ENCODE measurements at regions not wholly inside any gene's neighbourhood (a gene's known extent, or its start where the extent isn't known, plus 50 kb on each side); places are given as distances from the start of the nearest gene placed in this dataset.

GRCh38 chr4:110994781-110995180, 371.9 kb upstream of the PITX2 start:
- no peak for DNase-seq
- no peak overlapping the region for H3K4me3 ChIP-seq (ENCODE audit: low read length)
- H3K27ac ChIP-seq (ENCODE audit: low read depth, low read length), result no peak overlapping the region
- no peak overlapping the region for H3K4me3 Mint-ChIP-seq
- no peak overlapping the region for H3K27ac Mint-ChIP-seq
- H3K36me3 Mint-ChIP-seq (ENCODE audit: low read depth), result no peaks in the 10 kb centered on the region
- no peak overlapping the region for H3K9ac ChIP-seq (ENCODE audit: extremely low read depth, low read length, poor library complexity, severe bottlenecking)
- H3K9me3 Mint-ChIP-seq, result no peaks in the 10 kb centered on the region
- no peak for TF ChIP-seq CTCF (conservative IDR thresholded peaks at IDR 0.05)
- H3K27me3 ChIP-seq (ENCODE audit: control insufficient read depth, insufficient read depth, low read length, poor library complexity, severe bottlenecking), result no peaks in the 10 kb centered on the region
- H3K4me1 ChIP-seq (ENCODE audit: control insufficient read depth, insufficient read depth, low read length), result no peaks in the 10 kb centered on the region
- 84 to 86% methylated on average over 2 of the region's 2 CpGs for WGBS, 2 experiments (ENCODE audit: insufficient coverage in 1 of 2, insufficient read length in 1 of 2)
- H3K9me3 ChIP-seq (ENCODE audit: control insufficient read depth, low read length), result no peaks in the 10 kb centered on the region
- no peaks in the 10 kb centered on the region for H3K36me3 ChIP-seq (ENCODE audit: control insufficient read depth, insufficient read depth, low read length)
- H3K27me3 Mint-ChIP-seq (ENCODE audit: insufficient read depth), result no peaks in the 10 kb centered on the region
- peaks cover 6% of the 10 kb centered on the region for H3K4me1 Mint-ChIP-seq

- TF ChIP-seq CTCF (conservative IDR thresholded peaks at IDR 0.05), result no peak
- 100% methylated on average over 1 of the region's 1 CpG; no CpG with 5 or more reads in 1 of the 2 experiments for WGBS, 2 experiments (ENCODE audit: insufficient coverage in 1 of 2, insufficient read length in 1 of 2)
- Mint-ChIP-seq H3K27ac (no peak overlapping the region), H3K4me3 (no peak overlapping the region), H3K27me3 (ENCODE audit: insufficient read depth) (no peaks in the 10 kb centered on the region), H3K36me3 (ENCODE audit: low read depth) (no peaks in the 10 kb centered on the region), H3K4me1 (peaks cover 24% of the 10 kb centered on the region), H3K9me3 (no peaks in the 10 kb centered on the region)
- Histone ChIP-seq H3K27ac (ENCODE audit: low read depth, low read length) (no peak overlapping the region), H3K9ac (ENCODE audit: extremely low read depth, low read length, poor library complexity, severe bottlenecking) (no peak overlapping the region), H3K4me1 (ENCODE audit: control insufficient read depth, insufficient read depth, low read length) (peaks cover 5% of the 10 kb centered on the region), H3K36me3 (ENCODE audit: control insufficient read depth, insufficient read depth, low read length) (no peaks in the 10 kb centered on the region), H3K9me3 (ENCODE audit: control insufficient read depth, low read length) (no peaks in the 10 kb centered on the region), H3K27me3 (ENCODE audit: control insufficient read depth, insufficient read depth, low read length, poor library complexity, severe bottlenecking) (no peaks in the 10 kb centered on the region), H3K4me3 (ENCODE audit: low read length) (no peak overlapping the region)
- no peak for DNase-seq
Observed at GRCh38 chr4:110998320-110998719, 375.4 kb upstream of the PITX2 start.

- no peaks in the 10 kb centered on the region for H3K4me1 ChIP-seq (ENCODE audit: control insufficient read depth, insufficient read depth, low read length)
- H3K9me3 ChIP-seq (ENCODE audit: control insufficient read depth, low read length), result no peaks in the 10 kb centered on the region
- H3K4me3 ChIP-seq (ENCODE audit: low read length), result no peak overlapping the region
- peaks cover 2% of the 10 kb centered on the region for H3K27me3 Mint-ChIP-seq (ENCODE audit: insufficient read depth)
- H3K27ac ChIP-seq (ENCODE audit: low read depth, low read length), result no peak overlapping the region
- H3K4me3 Mint-ChIP-seq, result no peak overlapping the region
- H3K36me3 Mint-ChIP-seq (ENCODE audit: low read depth), result no peaks in the 10 kb centered on the region
- no peaks in the 10 kb centered on the region for H3K9me3 Mint-ChIP-seq
- no peak overlapping the region for H3K9ac ChIP-seq (ENCODE audit: extremely low read depth, low read length, poor library complexity, severe bottlenecking)
- WGBS, 2 experiments (ENCODE audit: insufficient coverage in 1 of 2, insufficient read length in 1 of 2), result 90% methylated on average over 2 of the region's 2 CpGs; no CpG with 5 or more reads in 1 of the 2 experiments
- DNase-seq, result peak; percentile 54
- H3K36me3 ChIP-seq (ENCODE audit: control insufficient read depth, insufficient read depth, low read length), result no peaks in the 10 kb centered on the region
- no peak overlapping the region for H3K27ac Mint-ChIP-seq
- TF ChIP-seq CTCF (conservative IDR thresholded peaks at IDR 0.05), result no peak
- no peaks in the 10 kb centered on the region for H3K27me3 ChIP-seq (ENCODE audit: control insufficient read depth, insufficient read depth, low read length, poor library complexity, severe bottlenecking)
- peaks cover 15% of the 10 kb centered on the region for H3K4me1 Mint-ChIP-seq
Observed at GRCh38 chr4:111011458-111011857, 388.6 kb upstream of the PITX2 start.
